ENCODE measurements at regions not wholly inside any gene's neighbourhood (a gene's known extent, or its start where the extent isn't known, plus 50 kb on each side); places are given as distances from the start of the nearest gene placed in this dataset.

- H3K4me1 Mint-ChIP-seq (ENCODE audit: low read depth), result no peaks in the 10 kb centered on the region
- H3K4me3 Mint-ChIP-seq, result no peak overlapping the region
Observed at GRCh38 chr9:108640230-108640629, 215.6 kb downstream of the ACTL7B start.

DNA sequence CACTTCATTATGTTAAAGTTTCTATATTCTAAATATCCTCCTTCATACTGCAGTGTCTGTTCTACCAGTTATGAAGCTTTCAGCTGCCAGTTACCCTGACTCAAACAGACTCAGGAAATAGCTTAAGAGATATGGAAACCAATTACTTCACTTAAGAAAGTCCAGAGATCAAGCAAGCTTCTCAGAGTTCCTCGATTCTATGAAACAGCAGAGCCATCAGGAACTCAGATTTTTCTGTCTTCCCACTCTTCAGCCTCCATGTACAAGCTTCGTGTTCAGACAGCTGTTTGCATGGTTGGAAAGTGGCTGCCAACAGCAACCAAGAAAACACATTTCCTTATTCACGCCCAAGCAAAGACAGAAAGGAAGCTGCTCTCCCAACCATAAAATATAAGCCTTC lies 216.1 kb downstream of the ACTL7B start:
- Mint-ChIP-seq H3K27me3 (no peaks in the 10 kb centered on the region), H3K9me3 (no peaks in the 10 kb centered on the region), H3K36me3 (ENCODE audit: low read depth) (no peaks in the 10 kb centered on the region), H3K4me1 (ENCODE audit: low read depth) (no peaks in the 10 kb centered on the region), H3K4me3 (no peak overlapping the region), H3K27ac (no peak overlapping the region)

More at GRCh38 chr9:108640230-108640629, 215.6 kb downstream of the ACTL7B start:
- Mint-ChIP-seq H3K27me3 (no peaks in the 10 kb centered on the region), H3K27ac (no peak overlapping the region), H3K36me3 (ENCODE audit: low read depth) (no peaks in the 10 kb centered on the region), H3K9me3 (no peaks in the 10 kb centered on the region)

DNA sequence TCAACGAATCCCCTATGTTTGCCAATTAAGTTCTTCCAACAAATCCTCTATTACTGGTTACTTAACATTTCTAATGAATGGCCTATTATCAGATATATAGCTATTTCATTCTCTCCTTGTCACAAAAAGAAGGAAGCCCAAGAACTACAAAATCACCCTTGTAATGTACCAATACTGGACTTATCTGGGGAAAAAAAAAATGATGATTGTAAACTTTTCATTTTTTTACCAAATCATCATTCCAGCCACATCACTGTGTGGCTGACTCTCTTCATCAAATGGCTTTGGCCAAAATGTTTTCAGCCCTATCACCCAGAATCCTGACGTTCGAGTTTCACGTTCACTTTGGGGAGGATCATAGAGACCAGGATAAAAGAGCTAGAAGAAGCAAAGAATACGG lies 216.7 kb downstream of the ACTL7B start:
- H3K9me3 Mint-ChIP-seq, result no peaks in the 10 kb centered on the region

GRCh38 chr9:108637340-108637739 lies 218.4 kb downstream of the ACTL7B start:
- Mint-ChIP-seq H3K27ac (no peak overlapping the region), H3K36me3 (ENCODE audit: low read depth) (no peaks in the 10 kb centered on the region), H3K4me3 (no peak overlapping the region), H3K27me3 (no peaks in the 10 kb centered on the region), H3K4me1 (ENCODE audit: low read depth) (no peaks in the 10 kb centered on the region), H3K9me3 (no peaks in the 10 kb centered on the region)

More for the DNA sequence above, 216.7 kb downstream of the ACTL7B start:
- Mint-ChIP-seq H3K36me3 (ENCODE audit: low read depth) (no peaks in the 10 kb centered on the region), H3K4me3 (no peak overlapping the region), H3K4me1 (ENCODE audit: low read depth) (no peaks in the 10 kb centered on the region), H3K27ac (no peak overlapping the region), H3K27me3 (no peaks in the 10 kb centered on the region)

- no peak overlapping the region for H3K4me3 Mint-ChIP-seq
- H3K4me1 Mint-ChIP-seq (ENCODE audit: low read depth), result no peaks in the 10 kb centered on the region
- H3K9me3 Mint-ChIP-seq, result no peaks in the 10 kb centered on the region
- no peaks in the 10 kb centered on the region for H3K36me3 Mint-ChIP-seq (ENCODE audit: low read depth)
- no peak overlapping the region for H3K27ac Mint-ChIP-seq
- H3K27me3 Mint-ChIP-seq, result no peaks in the 10 kb centered on the region
Observed at GRCh38 chr9:108636013-108636412, 219.8 kb downstream of the ACTL7B start.

DNA sequence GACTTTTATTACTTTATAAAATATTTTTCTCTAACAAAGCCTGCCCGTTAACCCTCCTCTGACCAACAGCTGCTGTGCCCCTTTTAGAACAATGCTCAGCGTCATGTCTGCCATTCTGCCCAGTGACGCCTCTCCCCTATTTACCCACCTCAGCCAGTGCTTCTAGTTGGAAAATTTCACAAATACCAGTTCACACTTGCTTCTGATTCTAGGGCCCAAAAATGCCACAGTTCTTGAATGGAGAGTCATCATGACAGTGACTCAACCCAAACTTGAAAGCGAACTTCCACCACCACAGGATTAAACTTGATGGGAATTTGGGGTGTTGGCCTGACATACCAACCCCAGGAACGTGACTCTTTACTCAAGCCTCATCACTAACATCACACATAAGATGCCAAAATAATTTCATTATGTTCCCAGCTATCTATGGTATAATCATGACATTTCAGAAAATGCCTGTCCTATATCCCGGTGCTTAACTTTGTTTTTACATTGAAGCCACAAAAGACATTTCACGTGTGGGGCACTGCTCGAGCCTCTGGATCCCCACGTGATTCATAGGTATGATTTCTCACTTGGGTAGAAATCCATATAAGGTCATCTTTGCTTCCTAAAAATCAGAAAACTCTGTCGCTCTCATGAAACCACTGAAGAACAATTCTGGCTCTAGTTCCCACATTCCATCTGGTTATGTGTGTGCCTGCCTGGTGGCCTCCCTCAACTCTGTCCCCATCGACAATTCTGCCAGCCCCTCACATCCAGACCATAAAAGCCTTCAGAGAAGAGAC lies 220.9 kb downstream of the ACTL7B start:
- no peaks in the 10 kb centered on the region for H3K27me3 Mint-ChIP-seq
- H3K36me3 Mint-ChIP-seq (ENCODE audit: low read depth), result no peaks in the 10 kb centered on the region
- no peaks in the 10 kb centered on the region for H3K4me1 Mint-ChIP-seq (ENCODE audit: low read depth)
- no peak overlapping the region for H3K27ac Mint-ChIP-seq
- H3K4me3 Mint-ChIP-seq, result no peak overlapping the region
- no peaks in the 10 kb centered on the region for H3K9me3 Mint-ChIP-seq

DNA sequence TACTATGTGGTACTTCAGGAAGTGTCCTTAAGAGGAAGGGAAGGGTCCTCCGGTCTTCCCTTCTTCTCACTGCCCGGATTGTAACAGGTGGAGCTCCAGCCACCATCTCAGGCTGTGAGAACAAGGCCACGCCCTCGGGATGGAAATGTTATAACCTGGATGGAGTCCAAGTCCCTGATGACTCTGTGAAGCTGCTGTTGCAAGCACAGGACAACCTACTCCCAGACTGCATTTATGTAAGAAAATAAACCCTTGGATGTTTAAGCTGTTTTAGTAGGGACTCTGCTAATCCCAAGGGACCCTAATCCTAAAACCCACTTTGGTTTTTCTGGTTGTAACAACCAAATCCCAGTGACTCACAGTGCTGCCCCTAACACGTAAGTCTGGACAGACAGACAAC lies 221.6 kb downstream of the ACTL7B start:
- Mint-ChIP-seq H3K36me3 (ENCODE audit: low read depth) (no peaks in the 10 kb centered on the region), H3K4me3 (no peak overlapping the region), H3K27ac (no peak overlapping the region), H3K27me3 (no peaks in the 10 kb centered on the region), H3K9me3 (no peaks in the 10 kb centered on the region), H3K4me1 (ENCODE audit: low read depth) (no peaks in the 10 kb centered on the region)

- Mint-ChIP-seq H3K4me3 (no peak overlapping the region), H3K9me3 (no peaks in the 10 kb centered on the region), H3K27ac (no peak overlapping the region), H3K27me3 (no peaks in the 10 kb centered on the region), H3K36me3 (ENCODE audit: low read depth) (no peaks in the 10 kb centered on the region), H3K4me1 (ENCODE audit: low read depth) (no peaks in the 10 kb centered on the region)
Observed at GRCh38 chr9:108631496-108632285, 224.1 kb downstream of the ACTL7B start.

- Mint-ChIP-seq H3K4me3 (no peak overlapping the region), H3K27me3 (no peaks in the 10 kb centered on the region), H3K4me1 (ENCODE audit: low read depth) (no peaks in the 10 kb centered on the region), H3K36me3 (ENCODE audit: low read depth) (no peaks in the 10 kb centered on the region), H3K9me3 (no peaks in the 10 kb centered on the region), H3K27ac (no peak overlapping the region)
Observed at GRCh38 chr9:108628316-108628715, 227.5 kb downstream of the ACTL7B start.

DNA sequence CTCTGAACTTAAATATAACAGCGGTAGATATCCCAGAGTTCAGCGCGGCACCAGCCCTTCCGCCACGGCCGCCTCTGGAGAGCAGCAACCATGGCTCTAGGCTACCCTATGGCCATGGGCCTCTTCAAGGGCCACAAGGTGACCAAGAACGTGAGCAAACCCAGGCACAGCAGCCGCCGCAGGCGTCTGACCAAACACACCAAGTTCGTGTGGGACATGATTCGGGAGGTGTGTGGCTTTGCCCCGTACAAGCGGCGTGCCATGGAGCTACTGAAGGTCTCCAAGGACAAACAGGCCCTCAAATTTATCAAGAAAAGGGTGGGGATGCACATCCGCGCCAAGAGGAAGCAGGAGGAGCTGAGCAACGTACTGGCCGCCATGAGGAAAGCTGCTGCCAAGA lies 229.0 kb downstream of the ACTL7B start:
- Mint-ChIP-seq H3K36me3 (ENCODE audit: low read depth) (no peaks in the 10 kb centered on the region), H3K27me3 (no peaks in the 10 kb centered on the region), H3K4me1 (ENCODE audit: low read depth) (no peaks in the 10 kb centered on the region), H3K27ac (no peak overlapping the region), H3K4me3 (no peak overlapping the region), H3K9me3 (no peaks in the 10 kb centered on the region)

- Mint-ChIP-seq H3K4me1 (ENCODE audit: low read depth) (no peaks in the 10 kb centered on the region), H3K27me3 (no peaks in the 10 kb centered on the region), H3K36me3 (ENCODE audit: low read depth) (no peaks in the 10 kb centered on the region), H3K27ac (no peak overlapping the region), H3K4me3 (no peak overlapping the region), H3K9me3 (no peaks in the 10 kb centered on the region)
Observed at GRCh38 chr9:108621991-108622855, 233.6 kb downstream of the ACTL7B start.

- no peaks in the 10 kb centered on the region for H3K27me3 Mint-ChIP-seq
- no peaks in the 10 kb centered on the region for H3K9me3 Mint-ChIP-seq
- no peaks in the 10 kb centered on the region for H3K4me1 Mint-ChIP-seq (ENCODE audit: low read depth)
- H3K36me3 Mint-ChIP-seq (ENCODE audit: low read depth), result no peaks in the 10 kb centered on the region
- H3K27ac Mint-ChIP-seq, result no peak overlapping the region
- no peak overlapping the region for H3K4me3 Mint-ChIP-seq
Observed at GRCh38 chr9:108620767-108621166, 235.0 kb downstream of the ACTL7B start.

DNA sequence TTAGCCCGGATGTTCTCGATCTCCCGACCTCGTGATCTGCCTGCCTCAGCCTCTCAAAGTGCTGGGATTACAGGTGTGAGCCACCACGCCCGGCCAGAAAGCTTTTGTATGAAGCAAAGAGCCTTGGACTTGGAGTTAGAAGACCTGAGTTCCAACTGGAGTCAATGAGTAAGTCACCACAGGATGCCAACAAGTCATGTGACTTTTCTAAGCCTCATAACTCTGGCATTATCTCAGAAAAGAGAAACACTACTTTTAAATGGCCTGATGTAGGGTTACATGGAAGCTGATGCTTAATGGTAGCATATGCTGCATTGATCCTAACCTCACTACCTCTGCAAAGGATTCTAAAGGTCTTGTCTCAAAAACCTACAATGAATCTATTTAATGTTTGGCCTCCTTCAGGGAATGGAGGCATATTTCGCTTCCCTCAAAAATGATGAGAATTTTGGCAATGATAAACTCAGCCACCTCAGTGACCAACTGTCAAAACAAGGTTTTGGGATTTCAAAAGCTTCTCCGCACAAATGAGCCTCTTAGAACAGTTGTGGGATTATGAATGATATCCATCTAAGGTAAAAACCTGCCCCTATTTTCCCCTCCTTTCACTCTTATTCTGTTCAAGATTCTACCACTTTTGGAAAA lies 236.8 kb downstream of the ACTL7B start:
- H3K36me3 Mint-ChIP-seq (ENCODE audit: low read depth), result no peaks in the 10 kb centered on the region
- no peaks in the 10 kb centered on the region for H3K4me1 Mint-ChIP-seq (ENCODE audit: low read depth)
- H3K9me3 Mint-ChIP-seq, result no peaks in the 10 kb centered on the region
- no peaks in the 10 kb centered on the region for H3K27me3 Mint-ChIP-seq
- H3K4me3 Mint-ChIP-seq, result no peak overlapping the region
- H3K27ac Mint-ChIP-seq, result no peak overlapping the region

GRCh38 chr9:108617676-108618075 lies 238.1 kb downstream of the ACTL7B start:
- H3K27ac Mint-ChIP-seq, result no peak overlapping the region
- no peaks in the 10 kb centered on the region for H3K27me3 Mint-ChIP-seq
- H3K9me3 Mint-ChIP-seq, result no peaks in the 10 kb centered on the region
- H3K36me3 Mint-ChIP-seq (ENCODE audit: low read depth), result no peaks in the 10 kb centered on the region
- H3K4me3 Mint-ChIP-seq, result no peak overlapping the region
- H3K4me1 Mint-ChIP-seq (ENCODE audit: low read depth), result no peaks in the 10 kb centered on the region

Measured in stimulated activated naive CD8-positive, alpha-beta T cell treated with anti-CD3 and anti-CD28 coated beads, Interleukin-15, Interleukin-2, amounts not matched to agents 100 ng/mL and 50 ng/mL, for 24 hours (primary cell).